ENCODE measurements at regions not wholly inside any gene's neighbourhood (a gene's known extent, or its start where the extent isn't known, plus 50 kb on each side); places are given as distances from the start of the nearest gene placed in this dataset.
"Not testable (repeated sequence)": the region's sequence is repeated elsewhere in the genome, so short reads cannot be mapped to it uniquely, and the experiment has no call there.

DNA sequence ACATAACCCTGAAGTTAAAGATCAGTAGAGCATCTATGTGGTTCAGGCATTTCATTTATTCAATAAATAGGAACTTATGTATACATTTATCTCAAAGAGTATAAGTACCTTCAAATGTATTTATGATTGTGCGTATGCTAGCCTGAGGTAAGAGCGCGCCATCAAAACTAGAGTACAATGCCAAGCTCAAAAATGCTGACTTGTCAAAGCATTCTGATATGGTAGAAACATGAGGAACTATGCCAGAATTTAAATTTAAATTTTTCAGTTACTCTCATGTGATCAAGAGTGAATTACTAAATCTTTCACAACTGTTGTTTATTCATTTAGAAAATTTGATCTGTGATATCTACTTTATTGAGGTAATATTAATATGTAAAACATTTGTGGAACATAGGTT lies 225.5 kb upstream of the CDH8 start:
- DNase-seq (ENCODE audit: low read depth in 3 of 3, low spot score in 2 of 3), result no peak

GRCh38 chr16:62258931-62259435 lies 222.7 kb upstream of the CDH8 start:
- not testable (repeated sequence) for DNase-seq (ENCODE audit: low read depth in 3 of 3, low spot score in 2 of 3)

DNA sequence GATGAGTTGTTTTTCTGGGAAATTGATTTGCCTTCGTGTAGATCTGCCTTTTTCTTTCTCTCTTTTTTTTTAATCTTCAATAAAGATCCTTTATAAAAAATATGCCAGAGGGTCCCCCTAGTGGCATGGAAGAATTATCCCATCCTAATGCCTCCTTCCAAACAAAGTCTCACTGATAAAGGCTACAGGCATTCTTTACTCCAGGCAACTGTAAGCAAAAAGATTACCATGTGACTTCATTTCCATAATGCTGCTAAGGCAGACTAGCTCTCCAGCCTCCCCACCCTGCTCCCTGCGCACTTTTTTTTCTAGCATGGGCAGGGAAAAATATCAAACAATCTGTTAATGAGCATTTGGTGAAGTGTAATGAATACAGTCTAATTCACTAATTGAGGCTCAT lies 220.2 kb upstream of the CDH8 start:
- DNase-seq (ENCODE audit: low read depth in 3 of 3, low spot score in 2 of 3), result no peak

- no peak for DNase-seq (ENCODE audit: low read depth in 3 of 3, low spot score in 2 of 3)
These were observed 218.6 kb upstream of the CDH8 start for GRCh38 chr16:62254847-62255246.

- DNase-seq (ENCODE audit: low read depth in 3 of 3, low spot score in 2 of 3), result no peak
These were observed 218.1 kb upstream of the CDH8 start for GRCh38 chr16:62254372-62254771.

GRCh38 chr16:62253966-62254365 lies 217.7 kb upstream of the CDH8 start:
- no peak for DNase-seq (ENCODE audit: low read depth in 3 of 3, low spot score in 2 of 3)

GRCh38 chr16:62249069-62249468 lies 212.8 kb upstream of the CDH8 start:
- DNase-seq (ENCODE audit: low read depth in 3 of 3, low spot score in 2 of 3), result no peak

DNA sequence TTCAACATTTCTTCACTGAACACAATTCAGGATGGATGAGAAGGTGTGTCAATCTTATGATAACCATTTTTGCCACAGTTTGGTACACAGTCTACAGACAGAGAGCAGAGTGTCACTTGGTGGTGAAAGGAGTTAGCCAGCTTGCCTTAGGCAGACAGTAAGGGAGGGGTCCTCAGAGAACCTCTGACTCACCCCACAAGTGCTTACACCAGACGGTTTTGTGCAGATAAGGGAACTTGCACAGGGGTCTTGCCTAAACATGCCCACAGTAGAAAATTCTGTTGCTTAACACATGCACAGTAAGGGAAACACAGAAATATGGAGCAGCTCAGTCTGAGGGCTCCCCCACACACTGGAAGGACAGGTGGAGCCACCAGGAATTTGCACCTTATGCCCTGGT lies 204.5 kb upstream of the CDH8 start:
- no peak for DNase-seq (ENCODE audit: low read depth in 3 of 3, low spot score in 2 of 3)

DNA sequence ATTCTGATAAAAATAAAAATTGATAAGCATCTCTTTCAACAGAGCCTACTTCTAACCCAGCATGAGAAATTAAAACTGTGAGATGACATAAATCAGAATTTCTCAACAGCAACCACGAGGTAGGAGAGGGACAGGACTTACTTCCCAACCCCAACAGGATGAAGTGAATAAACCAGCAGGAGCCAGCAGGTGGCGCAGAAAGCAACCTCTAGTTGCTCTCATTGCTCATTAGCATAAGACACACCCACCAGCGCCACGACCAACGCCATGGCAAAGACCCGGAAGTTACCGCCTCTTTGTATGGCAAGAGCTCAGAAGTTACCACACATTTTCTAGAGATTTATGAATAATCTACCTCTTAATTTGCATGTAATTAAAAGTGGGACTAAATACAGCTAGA lies 189.4 kb upstream of the CDH8 start:
- DNase-seq (ENCODE audit: low read depth in 3 of 3, low spot score in 2 of 3), result no peak

- no peak for DNase-seq (ENCODE audit: low read depth in 3 of 3, low spot score in 2 of 3)
These were observed 188.5 kb upstream of the CDH8 start for GRCh38 chr16:62224646-62225209.

DNA sequence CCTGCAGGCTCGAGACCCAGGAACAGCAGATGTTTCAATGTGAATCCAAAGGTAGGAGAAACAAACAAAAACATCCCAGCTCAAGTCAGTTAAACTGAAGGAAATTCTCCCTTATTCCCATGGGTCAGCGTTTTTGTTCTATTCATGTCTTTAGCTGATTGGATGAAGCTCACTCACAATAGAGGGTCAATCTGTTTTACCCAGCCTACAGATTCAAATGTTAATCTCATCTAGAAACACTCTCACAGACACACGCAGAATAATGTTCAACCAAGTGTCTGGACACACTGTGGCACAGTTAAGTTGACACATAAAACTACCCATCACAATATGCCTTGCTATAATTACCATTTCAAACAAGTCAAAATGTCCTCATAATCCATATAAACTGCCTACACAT lies 180.6 kb upstream of the CDH8 start:
- no peak for DNase-seq (ENCODE audit: low read depth in 3 of 3, low spot score in 2 of 3)

- DNase-seq (ENCODE audit: low read depth in 3 of 3, low spot score in 2 of 3), result no peak
These were observed 177.5 kb upstream of the CDH8 start for GRCh38 chr16:62213763-62214162.

DNA sequence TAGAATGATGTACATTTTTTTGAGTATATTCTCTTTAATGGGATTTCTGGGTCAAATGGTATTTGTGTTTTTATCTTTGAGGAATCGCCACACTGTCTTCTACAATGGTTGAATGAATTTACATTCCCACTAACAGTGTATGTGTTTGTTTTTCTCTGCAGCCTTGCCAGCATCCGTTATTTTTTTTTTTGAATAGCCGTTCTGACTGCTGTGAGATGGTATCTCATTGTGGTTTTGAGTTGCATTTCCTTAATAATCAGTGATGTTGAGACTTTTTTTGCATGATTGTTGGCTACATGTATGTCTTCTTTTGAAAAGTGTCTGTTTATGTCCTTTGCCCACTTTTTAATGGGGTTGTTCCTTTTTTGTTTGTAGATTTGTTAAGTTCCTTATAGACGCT lies 172.7 kb upstream of the CDH8 start:
- DNase-seq (ENCODE audit: low read depth in 3 of 3, low spot score in 2 of 3), result no peak

- no peak for DNase-seq (ENCODE audit: low read depth in 3 of 3, low spot score in 2 of 3)
These were observed 169.2 kb upstream of the CDH8 start for GRCh38 chr16:62205459-62205858.

DNA sequence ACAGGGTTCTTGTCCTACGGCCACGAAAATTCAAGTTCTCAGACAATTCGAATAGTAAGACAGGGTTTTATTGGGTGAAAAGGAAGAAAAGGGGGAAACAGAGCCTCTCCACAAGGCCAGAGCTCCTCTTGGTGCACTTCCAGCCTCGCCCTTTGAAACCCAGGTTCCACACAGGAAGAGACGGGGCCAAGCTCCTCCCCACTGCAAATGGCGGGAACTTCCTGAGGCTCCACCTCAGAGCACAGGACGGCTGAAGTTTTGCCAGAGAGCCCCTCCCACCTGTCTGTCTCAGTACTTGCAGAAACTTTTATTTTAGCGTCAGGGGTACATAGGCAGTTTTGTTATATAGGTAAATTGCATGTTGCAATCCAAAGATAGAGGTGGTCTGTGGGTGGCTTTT lies 165.7 kb upstream of the CDH8 start:
- no peak for DNase-seq (ENCODE audit: low read depth in 3 of 3, low spot score in 2 of 3)

GRCh38 chr16:62194828-62195227 lies 158.6 kb upstream of the CDH8 start:
- no peak for DNase-seq (ENCODE audit: low read depth in 3 of 3, low spot score in 2 of 3)

DNA sequence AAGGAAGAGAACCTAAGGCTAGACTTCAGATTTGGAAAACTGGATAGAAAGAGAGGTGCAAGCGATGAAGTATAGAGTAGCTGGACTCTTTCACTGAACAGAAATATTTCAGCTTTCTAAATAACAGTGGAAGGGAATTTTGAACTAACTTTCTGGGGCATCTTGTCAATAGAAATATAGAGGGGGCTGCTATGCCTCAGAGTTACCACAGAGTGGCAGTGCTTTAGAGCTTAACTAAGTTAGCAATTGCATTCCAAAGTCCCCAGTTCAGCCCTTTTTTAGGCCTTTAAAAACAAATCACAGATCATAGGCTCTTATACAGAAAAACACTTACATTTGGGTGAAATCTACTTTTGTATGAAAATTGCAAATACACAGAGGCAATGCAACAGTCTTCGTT lies 154.2 kb upstream of the CDH8 start:
- DNase-seq (ENCODE audit: low read depth in 3 of 3, low spot score in 2 of 3), result no peak

GRCh38 chr16:62177351-62178203 lies 141.3 kb upstream of the CDH8 start:
- DNase-seq (ENCODE audit: low read depth in 3 of 3, low spot score in 2 of 3), result no peak

DNA sequence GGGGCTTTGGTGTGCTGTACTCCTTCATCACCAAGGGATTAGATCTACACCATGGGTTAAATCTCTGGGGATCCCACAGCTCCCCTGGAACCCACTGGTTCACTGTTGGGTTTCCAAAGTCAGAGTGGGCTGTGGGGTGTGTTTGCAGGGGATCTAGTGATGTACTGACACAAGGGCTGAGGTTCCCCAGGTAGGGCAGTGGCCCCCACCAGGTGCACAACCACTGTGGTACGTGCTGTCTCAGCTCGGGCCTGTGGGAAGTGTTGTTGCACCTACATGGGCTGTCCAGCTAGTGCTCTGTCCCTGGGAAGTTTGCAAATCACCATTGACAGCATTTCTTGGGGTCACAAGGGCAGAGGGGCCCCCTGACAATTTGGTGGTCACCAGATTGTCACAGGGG lies 134.4 kb upstream of the CDH8 start:
- no peak for DNase-seq (ENCODE audit: low read depth in 3 of 3, low spot score in 2 of 3)

DNA sequence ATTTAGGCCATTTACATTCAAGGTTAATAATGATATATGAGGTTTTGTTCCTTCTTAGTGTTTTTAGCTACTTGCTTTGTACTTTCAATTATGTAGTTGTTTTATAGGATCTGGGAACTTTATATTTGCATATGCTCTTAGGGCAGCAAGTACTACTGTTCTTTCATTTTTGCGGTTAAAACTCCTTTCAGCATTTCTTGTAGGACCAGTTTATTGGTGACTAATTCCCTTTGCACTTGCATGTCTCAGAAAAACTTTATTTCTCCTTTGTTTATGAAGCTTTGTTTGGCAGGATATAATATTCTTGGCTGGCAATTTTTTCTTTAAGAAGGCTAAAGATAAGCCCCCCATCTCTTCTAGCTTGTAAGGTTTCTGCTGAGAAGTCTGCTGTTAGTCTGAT lies 131.3 kb upstream of the CDH8 start:
- DNase-seq (ENCODE audit: low read depth in 3 of 3, low spot score in 2 of 3), result no peak

DNA sequence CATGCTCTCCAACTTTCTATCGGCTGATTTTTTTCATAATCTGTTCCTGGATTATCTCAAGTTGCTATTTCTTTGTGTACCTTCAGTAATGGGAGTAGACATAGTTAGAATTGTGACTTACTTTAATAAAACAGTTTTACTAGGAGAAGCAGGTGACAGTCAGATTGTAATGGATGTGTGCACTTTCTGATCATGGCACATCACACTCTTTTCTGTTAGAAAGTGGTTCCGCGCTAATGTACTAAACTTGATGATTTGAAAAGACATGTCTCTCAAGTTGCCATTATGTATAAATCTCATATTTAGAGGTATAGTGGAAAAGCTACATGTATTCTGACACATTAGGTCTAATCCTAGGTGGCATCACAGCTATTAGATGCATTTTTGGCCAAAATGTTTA lies 121.3 kb upstream of the CDH8 start:
- DNase-seq (ENCODE audit: low read depth in 3 of 3, low spot score in 2 of 3), result no peak

DNA sequence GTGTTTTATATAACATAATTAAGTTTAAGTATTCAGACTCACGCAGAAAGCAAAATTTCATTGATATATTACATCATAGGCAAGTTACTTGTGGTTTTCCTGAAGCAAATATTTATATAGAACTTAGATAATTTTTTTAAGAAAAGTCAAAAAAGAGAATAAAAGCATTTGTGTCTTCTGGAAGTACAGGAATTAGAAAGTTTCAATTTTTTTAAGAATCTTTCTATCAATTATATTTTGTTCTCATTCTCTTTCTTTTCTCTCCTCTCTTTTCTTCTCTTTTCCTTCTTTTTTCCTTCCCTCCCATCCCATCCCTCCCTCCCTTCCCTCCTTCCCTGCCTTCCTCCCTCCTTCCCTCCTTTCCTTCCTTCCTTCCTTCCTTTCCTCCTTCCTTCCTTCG lies 120.7 kb upstream of the CDH8 start:
- no peak for DNase-seq (ENCODE audit: low read depth in 3 of 3, low spot score in 2 of 3)
